Fibroblast of skin of right biceps (primary cell): ENCODE measurements at regions not wholly inside any gene's neighbourhood (a gene's known extent, or its start where the extent isn't known, plus 50 kb on each side); places are given as distances from the start of the nearest gene placed in this dataset.
"Not testable (repeated sequence)": the region's sequence is repeated elsewhere in the genome, so short reads cannot be mapped to it uniquely, and the experiment has no call there.

Source experiments
- DNase-seq: peaks from one replicate; pipeline ENCODE4 v3.0.0-alpha.2; 2013

DNA sequence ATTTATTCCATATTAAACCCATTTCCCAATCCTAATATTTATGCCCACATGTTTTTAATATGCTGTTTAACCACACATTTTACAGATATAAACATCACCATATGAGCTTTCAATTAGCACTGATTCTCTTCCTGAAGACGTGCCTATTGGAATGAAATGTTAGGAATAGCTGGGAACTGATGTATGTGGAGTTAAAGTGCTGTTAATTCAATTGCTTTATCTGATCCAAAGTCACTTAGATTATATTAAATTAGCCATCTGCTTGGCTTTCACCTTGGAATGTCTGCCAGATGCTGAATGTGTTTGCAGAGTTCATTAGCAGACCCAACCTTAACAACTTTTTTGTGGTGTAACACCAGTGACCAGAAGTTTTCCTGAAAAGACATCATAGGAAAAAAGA lies 942.9 kb upstream of the KLHL29 start:
- DNase-seq, result no peak

DNA sequence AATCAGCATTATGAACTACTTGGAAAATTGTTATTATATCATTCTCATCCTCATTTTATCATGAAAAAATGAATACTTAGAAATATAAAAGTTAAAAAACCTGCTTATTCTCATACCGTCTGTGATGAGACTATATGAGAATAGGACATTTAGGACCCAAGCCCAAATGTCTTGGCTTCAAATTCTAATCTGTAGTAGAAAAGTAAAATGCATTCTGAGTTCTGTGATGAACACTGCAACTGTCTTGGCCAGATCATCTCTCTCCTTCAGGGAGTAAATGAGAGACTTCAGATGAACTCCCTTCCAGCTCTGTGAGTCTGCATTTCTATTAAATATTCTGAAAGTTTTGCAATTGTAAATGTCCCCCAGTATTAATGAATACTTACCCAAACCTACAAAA lies 940.7 kb upstream of the KLHL29 start:
- DNase-seq, result no peak

GRCh38 chr2:22449696-22450095 lies 935.3 kb upstream of the KLHL29 start:
- no peak for DNase-seq

DNA sequence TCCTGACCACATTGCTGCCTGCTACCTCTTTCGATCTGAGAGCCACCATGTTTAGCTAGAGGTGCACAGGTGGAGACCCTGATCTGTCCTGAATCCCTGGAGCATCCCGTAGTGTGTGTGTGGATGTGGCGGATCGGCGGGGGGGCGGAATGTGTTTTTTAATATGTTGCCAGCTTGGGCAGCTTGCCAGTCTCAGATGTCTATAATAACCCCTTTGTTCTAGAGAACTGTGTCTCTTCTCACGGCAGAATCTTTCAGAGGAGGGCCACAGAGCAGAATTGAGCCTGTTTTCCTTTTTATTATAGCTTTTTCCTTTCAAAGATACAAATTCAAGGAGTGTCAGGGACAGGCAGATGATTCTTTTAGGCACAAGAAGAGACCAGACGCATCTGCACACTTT lies 934.1 kb upstream of the KLHL29 start:
- DNase-seq, result no peak

DNA sequence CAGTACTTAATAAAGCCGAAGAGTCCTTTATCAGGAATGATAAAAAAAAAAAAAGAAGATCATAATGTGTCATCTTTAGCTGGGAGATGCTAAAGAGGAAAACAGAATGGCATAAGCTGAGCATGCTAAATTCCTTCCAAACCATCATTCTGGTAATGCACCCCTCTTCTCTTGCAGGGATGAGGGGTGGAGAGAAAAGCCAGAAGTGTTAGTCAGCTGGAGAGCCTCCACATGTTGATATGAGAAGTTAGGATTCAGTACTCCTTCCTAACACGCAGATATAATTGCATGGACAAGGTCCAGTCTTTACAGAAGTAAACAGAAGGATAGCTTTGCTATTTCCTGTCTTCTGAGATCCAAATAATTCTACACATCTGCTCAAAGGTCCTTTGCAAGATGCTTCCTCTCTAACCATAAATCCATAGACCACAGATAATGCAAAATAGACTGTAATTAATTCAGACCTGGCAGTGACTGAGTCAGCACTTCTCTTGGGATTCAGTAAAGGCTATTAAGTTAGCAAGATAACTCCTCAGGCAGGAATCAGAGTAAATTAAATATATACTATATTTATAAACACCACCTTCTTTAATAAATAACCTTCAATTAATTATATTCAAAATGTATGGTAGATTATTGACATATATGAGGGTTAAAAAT lies 930.0 kb upstream of the KLHL29 start:
- DNase-seq, result peak; percentile 10

DNA sequence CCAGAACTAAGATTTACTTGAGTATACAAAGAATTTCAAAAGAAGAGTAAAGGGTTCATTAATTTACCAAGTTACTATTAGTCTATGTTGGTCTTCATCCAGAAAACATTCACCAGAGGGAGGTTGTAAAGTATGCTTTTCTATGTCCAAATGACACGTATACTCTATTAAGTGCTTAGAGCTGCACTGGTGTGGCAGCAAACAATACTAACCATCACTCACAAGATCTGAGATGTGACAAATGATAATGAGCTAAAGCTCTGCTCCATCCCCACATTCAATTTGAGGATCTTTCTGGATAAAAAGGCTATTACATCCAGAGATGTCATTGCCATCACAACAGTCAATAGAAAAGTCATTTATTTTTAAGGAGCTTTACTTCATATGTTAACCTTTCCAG lies 926.5 kb upstream of the KLHL29 start:
- no peak for DNase-seq

- not testable (repeated sequence) for DNase-seq
These were observed 909.9 kb upstream of the KLHL29 start for GRCh38 chr2:22475103-22475502.

- no peak for DNase-seq
These were observed 906.6 kb upstream of the KLHL29 start for GRCh38 chr2:22478329-22478728.

DNA sequence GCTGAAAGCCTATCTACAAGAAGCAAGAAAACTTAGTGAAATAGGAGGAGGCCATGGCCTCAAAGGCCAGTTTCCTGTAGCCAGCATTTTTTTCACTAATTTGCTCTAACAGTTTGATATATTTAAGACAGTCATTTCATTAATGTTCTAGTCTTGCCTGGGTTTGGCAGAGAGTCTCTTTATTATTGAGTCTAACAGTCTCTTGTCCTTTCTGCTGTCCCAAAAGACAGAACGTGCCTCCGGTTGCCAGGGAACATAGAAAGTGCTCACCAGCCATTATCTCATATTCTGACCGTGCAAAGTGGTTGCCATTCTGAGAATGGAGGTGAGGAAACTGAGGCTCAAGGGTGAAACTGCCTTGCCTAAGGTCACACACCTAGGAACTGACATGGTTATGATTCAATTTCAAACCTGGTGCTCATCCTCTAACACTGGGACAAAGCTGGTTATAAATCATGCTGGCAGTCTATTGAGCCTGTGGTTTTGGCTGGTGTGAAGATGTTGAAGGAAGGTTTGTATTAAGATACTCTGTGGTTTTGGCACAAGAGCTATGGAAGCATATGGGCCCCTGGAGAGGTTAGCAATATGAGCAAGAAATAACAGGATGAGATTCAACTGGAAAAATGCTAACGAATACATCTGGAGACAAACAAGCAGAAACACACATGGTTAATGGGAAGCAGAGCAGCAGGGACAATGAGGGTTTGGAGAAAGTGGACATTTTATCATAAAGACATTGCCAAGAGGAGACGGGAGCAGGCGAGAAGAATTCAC lies 903.3 kb upstream of the KLHL29 start:
- DNase-seq, result peak; percentile 18

DNA sequence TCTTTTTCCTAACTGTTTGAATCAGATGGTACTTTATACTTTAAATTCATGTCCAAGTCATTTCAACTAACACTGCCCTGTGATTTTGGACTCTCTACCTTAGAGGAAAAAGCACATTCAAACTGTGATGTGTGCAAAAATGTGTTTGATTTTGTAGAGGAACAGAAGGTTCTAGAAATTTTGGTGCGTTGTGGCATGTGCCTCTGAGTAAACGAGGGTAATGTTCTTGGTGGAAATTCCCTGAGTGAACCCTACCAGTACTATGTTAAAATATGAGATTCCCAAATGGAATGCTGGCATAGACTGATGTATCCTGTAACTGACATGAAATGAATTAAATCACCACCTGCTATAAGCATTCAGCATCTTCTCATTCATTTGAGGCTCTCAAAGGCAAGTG lies 901.9 kb upstream of the KLHL29 start:
- no peak for DNase-seq

GRCh38 chr2:22485486-22485885 lies 899.5 kb upstream of the KLHL29 start:
- DNase-seq, result no peak

GRCh38 chr2:22486343-22486742 lies 898.6 kb upstream of the KLHL29 start:
- DNase-seq, result no peak

DNA sequence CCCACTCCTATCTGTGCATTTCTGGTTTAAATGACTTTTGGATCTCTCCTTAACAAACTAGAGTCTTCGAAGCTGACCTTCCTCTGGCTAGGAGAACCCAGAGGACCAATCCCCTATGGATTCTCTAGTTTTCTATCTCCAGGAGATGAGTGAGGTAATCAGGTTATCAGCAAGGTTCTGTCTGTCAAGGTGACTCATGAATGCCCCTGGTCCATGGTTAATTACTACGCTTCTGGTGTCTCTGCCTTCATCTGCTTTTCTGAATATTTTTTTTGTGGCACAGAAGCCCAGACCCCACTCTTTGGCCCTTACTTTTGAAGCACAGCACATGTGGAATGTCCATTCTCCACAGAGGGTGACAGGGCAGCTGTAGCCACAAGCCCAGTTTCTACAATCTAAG lies 897.9 kb upstream of the KLHL29 start:
- no peak for DNase-seq

- DNase-seq, result no peak
These were observed 897.4 kb upstream of the KLHL29 start for GRCh38 chr2:22487541-22487940.

DNA sequence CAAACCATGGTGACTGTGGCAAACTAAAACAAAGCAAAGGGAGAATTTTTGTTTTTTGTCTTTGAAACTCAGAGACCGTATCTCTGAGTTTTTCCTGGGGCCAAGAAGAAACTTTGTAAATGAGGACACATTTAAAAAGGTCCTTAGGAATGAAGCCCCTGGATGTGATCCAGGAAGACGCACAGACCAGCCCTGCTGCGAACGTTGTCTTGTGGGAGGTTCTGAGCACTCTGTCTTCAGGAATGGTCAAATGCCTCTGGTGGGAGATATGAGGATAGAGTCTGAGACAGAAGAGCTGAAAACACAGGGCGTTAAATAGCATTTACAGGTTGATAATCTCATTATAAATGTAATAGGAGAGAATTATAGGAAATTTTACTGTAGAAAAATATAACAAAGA lies 893.5 kb upstream of the KLHL29 start:
- DNase-seq, result no peak

- DNase-seq, result no peak
These were observed 890.8 kb upstream of the KLHL29 start for GRCh38 chr2:22494156-22494555.

DNA sequence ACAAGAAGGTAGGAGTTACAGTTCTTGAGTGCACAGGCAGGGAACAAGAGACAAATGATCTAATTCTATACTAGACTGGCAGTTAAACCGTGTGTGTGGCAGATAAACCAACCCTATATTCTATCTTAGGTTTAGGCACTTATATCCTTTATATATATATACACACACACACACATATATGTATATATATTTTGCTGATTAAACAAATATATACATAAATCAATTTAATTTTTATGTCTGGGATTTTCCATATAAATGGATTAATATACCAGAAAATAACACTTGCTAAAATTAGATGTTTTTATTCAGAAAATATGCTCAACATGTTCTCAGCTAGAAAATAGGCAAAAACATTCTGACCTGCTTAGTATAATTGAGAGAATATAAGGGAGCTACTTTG lies 887.9 kb upstream of the KLHL29 start:
- no peak for DNase-seq

GRCh38 chr2:22497789-22498188 lies 887.2 kb upstream of the KLHL29 start:
- no peak for DNase-seq

- no peak for DNase-seq
These were observed 885.7 kb upstream of the KLHL29 start for GRCh38 chr2:22499082-22499839.

DNA sequence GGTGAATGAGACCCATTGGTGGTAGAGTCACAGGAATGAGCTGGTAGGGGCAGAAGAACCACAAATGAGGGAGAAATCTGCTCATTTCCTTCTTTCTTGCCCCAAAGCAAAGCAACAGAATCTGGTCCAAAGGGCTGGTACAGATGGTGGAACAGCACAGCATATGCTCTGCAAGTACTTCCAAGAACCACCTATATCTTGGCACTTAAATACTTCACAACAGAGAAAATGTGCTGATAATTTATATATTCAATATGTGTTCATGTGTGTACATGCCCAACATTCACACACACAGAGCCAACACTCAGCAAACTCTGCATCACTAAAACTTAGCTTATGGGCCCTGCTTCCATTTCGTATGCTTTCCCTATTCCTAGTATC lies 884.4 kb upstream of the KLHL29 start:
- DNase-seq, result no peak

DNA sequence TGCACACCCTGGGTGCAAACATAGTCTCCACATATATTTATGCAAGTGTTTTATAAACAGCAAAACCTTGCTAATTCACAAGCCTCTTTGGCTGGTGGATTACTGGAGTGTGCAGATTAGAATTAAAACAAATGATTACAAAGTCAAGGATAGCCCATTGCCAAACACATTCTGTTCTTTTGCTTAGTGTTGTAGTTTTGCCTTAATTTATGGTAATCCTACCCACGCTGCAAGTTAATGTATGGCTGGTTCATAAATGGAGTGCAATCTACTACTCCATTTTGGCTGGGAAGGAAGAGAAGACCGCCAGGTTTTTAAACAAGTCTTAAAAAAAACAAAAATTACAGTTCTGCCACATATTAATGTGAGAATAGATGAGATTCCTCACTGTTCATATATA lies 883.1 kb upstream of the KLHL29 start:
- DNase-seq, result no peak

DNA sequence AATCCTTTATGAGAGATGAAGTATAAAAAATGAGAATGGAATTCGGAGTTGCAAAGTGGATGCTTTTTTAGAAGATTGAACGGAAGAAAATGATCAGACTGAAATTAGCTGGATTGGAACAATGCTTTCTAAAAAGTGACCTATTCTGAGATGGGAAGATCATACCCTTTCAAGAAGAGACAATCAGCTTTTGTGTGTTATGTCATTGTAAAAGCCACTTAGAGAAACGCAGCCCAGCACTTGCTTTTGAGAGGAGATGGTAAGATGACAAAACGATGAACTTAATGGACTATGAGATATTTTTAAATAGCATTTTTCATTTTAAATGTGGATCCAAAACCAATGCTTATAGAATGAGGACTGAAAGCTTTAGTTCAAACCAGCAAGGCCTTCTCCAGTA lies 871.4 kb upstream of the KLHL29 start:
- no peak for DNase-seq

DNA sequence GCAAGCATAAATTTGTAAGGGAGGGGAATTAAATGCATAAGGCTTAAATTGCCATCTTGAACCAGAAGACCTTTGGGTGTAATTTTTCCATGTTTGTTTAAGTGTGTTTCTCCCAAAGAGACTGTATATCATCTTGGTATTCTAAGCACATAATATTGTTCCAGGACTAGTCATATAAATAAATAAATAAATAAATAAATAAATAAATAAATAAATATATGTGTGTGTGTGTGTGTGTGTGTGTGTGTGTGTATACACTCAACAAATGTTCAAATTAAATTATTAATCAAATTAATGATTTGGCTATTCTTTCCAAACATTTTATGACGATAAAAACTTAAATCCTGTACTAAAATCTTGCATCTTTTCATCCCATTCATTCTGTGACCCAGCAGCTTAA lies 867.8 kb upstream of the KLHL29 start:
- no peak for DNase-seq

- peak; percentile 11 for DNase-seq
These were observed 866.3 kb upstream of the KLHL29 start for GRCh38 chr2:22518641-22519040.
